Sciatic nerve (tissue), 2 donors: ENCODE measurements at regions not wholly inside any gene's neighbourhood (a gene's known extent, or its start where the extent isn't known, plus 50 kb on each side); places are given as distances from the start of the nearest gene placed in this dataset.
A peak's percentile ranks its signal among the peaks of the same experiment; 100 is the strongest.
"Not testable (repeated sequence)": the region's sequence is repeated elsewhere in the genome, so short reads cannot be mapped to it uniquely, and the experiment has no call there.

Experiments used
- ATAC-seq: fragments of 200-7000 bp; cut with Tn5 transposase; one replicate; pipeline ENCODE4 v1.9.1; 2020; ENCODE audit warnings: mild to moderate bottlenecking, moderate library complexity
- DNase-seq: peaks from one replicate; pipeline ENCODE4 v3.0.0-alpha.2; 2020; ENCODE audit warnings: low spot score
- intact Hi-C: fragments of 100-400 bp; cut with DNase I; formaldehyde crosslinking; loops from one replicate; pipeline ENCODE4 v1.14.2; 2022
- donor health status: DM: no; HTN: no; CAD: no.
- donor health status: DM: no; HTN: no; CAD: no.

DNA sequence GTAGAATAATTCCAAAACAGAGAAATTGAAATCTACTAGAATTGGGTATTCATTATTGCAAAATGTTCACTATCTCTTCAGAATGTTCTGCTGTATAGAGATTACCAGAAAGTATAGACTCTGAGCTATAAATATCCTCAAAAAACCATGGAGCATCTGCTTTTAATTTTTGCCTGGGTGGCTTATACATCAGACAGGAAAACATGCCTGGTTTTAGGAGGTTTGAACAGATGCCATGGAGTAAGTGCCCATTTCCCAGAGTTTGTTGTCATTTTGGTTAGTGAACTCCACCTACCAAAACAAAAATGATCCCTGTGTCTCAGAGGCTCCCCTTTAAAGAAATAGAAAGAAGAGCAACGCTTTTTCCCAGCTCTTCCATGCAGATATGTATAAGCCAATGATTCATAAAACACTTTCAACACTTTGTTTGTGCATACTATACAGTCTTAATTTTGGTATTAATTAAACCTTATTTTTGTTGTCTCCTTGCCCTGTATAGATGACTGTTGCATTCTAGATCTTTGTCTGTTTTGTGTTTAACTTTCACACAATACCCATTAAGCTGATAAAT is 68.7 kb downstream of the MEPE start:
- intact Hi-C loops, result no loop called here
- no peak for ATAC-seq
- DNase-seq, result no peak

DNA sequence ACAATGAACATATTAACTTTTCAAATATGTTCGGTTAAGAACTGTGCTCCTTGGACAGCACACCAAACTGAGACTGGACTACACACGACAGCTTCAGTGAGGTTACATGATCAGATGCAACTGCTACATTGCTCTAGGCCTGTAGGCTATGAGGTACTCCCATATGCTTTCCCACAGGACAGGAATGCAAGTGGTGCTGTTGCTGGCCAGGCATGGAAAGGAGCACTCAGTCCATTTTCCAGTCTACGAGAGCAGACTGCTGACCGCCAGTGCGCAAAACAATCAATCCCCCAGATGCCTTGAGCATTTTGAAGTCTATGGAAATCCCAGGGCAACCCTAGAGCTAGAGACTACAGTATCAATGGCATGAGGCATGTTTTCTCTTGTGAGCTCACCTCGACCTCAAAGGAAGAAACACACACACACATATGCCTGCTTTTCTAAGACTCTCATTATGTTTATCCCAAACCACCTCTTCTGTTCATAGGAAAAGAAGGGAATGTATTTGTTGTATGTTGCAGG is 70.8 kb upstream of the SPP1 start:
- ATAC-seq, result no peak
- intact Hi-C loops, result no loop called here
- no peak for DNase-seq

DNA sequence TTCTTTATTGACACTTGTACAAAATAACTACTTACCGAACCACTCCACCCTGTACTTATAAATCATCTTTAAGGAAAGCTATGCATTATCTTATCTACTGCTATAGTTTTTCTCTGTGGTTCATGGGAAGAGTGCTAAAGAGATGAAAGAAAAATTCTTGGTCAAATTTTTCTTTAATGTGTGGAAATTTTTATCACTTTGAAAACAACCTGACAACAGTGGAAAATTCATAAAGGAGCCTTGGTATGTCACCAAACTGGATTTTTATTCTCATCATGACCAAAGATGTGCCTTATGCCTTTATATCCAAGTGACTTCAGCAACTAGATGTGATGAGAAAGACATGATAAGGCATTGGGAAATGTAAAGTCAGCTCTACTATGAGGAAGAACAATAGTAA is 67.2 kb upstream of the SPP1 start:
- intact Hi-C loops, result no loop called here
- DNase-seq (no peak), ATAC-seq (no peak)

DNA sequence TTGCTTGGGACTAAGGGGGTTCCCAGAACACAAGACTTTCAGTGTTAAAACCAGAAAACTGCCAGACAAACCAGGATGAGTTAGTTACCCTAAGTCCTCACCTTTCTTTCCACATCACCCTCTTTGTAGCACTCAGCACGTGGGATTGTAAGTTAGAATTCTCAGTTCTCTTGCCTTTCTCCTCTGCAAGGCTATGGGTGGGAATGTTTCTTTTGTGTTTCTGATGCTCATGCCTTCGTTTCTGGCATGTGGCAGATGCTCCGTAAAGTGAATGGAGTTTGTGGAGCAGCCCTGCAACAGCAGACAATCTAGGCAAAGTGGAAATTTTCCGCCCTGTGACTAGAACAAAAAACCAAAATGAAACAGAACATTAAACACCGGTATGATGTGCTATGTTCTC is 64.7 kb upstream of the SPP1 start:
- DNase-seq (no peak), ATAC-seq (peak; percentile 26)
- intact Hi-C loops, result no loop called here

DNA sequence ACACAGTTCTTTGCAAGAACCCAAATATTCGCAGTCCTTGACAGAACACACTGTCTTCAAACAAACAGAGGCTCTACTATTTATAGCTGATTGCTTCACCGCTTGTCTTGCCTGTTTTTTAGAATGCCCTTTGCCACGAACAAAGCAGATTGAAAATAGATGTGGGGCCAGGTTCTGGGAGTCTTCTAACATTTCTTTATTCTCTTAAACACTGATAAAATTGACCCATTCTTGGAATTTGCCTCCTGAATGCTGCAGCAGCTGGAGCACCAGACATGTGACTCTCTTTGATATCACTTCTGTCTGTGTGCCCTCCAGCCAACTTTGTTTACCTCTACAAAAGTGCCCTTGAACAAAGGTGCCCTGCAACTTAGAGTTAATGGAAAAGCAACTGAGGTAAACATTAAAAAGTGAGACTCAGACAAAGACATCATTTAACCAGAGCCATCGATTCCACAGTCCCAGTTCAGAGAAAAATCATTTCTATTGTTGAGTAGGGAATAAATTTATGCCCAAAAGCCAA is 64.2 kb upstream of the SPP1 start:
- intact Hi-C loops, result no loop called here
- peak; percentile 75 for ATAC-seq
- no peak for DNase-seq

DNA sequence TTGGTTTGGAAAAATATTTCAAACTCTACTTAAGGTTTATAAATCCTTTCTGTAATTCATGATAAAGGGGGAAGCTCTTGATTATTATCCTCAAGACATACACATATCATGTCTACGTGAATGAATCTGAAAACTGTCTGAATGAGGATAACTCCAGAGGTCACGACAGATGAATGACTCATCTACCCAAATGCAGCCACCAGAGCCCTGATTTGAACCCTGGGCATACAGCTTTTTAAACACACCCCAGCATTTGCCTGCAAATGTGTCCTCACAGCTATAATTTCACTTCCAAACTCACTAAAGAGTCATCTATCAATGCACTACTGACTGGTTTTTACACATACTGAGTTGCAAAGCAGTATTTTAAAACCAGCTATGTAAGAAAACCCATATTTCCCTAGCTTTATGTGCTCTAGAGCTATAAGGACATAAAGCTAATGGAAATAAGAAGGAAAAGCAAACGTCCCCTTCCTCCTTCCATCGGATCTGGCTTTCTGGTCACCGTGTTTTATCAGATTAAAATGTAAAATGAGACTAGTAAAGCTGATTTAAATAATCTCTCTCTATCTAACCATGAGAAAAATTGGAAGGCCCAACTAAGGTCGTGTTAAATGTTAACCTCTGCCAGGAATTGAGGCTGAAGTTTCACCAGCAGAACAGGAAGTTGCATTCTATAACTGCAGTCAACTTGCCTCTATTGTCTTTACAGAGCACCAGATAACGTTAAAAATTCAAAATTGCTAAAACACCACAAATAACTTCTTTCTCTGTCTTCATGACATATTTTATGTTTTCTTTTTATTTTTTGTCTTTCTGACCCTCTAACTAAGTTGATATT is 63.1 kb upstream of the SPP1 start:
- intact Hi-C loops, result no loop called here
- ATAC-seq, result no peak
- no peak for DNase-seq

DNA sequence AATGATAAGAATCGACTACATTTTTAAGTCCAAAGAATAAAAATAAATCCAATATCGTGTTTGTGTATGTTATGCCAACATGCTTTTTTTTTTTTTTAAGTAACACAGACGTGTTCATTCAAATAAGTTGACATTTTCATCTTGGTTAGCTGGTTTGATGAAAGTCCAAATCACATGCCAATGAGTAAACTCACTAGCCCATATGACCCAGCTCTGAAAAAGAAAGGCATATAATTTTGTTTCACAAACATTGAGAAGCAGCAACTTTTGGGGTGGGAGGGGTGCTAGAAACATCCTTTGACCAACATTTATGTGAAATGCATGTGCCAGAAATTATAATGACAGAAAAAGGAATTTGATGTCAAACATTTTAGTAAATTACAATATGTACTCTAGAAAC is 61.6 kb upstream of the SPP1 start:
- intact Hi-C loops, result no loop called here
- DNase-seq (no peak), ATAC-seq (no peak)

DNA sequence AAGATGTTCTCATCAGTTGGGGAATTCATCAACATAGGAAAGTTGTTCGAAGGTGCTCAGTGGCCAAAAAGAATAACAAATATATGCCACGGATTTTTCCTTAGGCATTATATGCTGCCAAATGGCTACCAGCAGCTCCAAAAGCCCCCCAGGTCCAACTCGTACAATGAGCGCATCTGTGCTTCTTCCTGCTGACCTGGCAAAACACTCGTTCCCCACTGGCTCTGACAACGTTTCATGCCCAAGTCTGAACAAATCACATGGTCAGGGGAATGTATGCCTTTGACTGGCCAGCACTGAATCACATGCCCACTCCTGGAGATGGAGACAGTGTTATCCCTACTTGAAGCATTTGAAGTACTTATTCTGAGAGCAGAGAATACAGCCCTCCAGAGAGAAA is 59.9 kb upstream of the SPP1 start:
- intact Hi-C loops, result no loop called here
- ATAC-seq (no peak), DNase-seq (no peak)

DNA sequence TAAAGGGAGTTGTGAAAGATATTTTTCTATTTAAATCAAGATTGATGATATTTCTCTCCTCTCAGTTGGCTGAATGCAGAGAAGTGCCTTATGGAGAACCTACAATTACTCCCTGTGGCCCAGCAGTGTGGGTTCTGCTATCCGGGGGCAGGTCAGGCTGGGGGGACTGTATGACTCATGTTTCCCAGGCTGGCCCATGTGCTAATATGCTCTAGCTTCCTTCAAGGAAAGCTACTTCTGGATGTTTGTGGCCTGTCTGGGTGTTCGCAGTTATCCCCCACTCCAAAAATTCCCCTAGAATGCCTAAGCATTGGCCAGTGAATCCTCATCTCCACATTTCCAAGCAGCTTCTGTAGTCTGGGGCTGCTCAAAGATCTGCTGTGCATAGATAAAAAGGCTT is 58.9 kb upstream of the SPP1 start:
- intact Hi-C loops, result no loop called here
- ATAC-seq, result no peak
- no peak for DNase-seq

DNA sequence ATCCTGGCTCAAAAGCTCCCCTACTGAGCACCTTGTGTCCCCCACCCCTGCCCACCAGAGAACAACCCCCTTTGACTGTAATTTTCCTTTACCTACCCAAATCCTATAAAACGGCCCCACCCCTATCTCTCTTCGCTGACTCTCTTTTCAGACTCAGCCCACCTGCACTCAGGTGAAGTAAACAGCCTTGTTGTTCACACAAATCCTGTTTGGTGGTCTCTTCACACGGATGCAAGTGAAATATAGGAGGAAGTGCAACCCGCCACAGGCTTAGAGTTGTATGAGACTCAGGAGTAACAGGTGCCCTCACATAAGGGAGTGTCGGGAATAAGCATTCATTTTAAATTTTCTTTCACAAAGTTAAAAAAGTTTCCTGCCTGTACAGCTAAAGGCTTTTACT is 57.6 kb upstream of the SPP1 start:
- intact Hi-C loops, ATAC-seq, DNase-seq: not testable (repeated sequence)

DNA sequence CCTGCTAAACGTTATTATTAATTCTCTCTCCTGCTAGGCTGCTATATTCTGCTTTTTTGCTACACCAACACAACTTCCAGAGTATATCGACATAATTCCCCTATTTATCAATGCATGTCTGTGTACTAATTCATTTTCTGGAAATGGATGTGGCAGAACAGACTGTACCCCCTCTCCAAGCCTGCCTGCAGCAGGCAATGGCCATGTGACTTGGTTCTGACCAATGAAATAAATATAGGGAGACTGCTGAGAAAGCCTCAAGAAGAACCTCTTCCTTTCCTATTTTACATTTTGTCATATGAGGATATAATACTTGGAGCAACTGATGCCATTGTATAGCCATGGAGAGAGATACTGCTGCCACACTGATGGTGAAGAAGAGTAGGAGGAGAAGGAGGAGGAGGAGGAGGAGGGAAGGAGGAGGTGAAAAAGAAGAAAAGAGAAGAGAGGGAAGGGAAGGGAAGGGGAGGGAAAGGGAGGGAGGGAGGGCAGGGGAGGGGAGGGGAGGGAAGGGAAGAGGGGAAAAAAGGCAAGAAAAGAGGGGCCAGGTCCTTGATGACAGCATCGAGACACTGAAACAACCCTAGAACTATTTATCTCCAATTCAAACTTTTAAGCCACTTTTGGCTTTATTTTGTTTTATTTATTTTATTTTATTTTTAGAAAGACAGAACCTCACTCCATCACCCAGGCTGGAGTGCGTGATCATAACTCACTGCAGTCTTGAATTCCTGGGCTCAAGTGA is 57.0 kb upstream of the SPP1 start:
- DNase-seq (no peak), ATAC-seq (no peak)
- intact Hi-C loops, result no loop called here

DNA sequence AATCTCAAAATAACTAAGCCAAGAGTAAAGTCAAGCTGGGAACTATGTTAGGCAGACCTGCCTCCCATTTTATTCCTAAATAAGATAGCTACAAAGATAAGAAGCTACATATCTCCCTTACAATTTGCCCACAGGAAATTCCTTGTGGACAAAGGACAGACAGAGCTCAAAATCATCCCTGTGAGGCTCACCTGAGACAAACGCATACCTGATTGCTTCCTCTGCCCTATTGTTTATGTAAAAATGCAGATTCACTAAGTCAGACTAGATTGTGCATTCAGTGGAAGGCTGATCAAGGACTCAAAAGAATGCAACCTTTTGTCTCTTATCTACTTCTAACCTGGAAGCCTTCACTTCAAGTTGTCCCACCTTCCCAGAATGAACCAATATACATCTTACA is 56.2 kb upstream of the SPP1 start:
- ATAC-seq, DNase-seq, intact Hi-C loops: not testable (repeated sequence)

DNA sequence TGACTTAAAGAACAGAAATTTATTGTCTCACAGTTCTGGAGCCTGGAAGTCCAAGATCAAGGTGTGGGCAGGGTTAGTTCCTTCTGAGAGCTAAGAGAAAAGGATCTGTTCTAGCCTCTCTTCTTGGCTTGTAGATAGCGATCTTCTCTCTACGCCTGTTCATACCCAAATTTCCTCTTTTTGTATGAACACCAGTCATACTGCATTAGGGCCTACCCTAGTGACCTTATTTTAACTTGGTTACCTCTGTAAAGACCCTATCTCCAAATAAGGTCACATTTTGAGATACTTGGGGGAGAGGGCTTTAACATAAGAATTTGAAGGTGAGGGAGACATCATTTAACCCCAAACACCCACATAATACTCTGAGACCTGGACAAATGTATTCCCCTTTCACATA is 55.6 kb upstream of the SPP1 start:
- ATAC-seq, result no peak
- intact Hi-C loops, result no loop called here

DNA sequence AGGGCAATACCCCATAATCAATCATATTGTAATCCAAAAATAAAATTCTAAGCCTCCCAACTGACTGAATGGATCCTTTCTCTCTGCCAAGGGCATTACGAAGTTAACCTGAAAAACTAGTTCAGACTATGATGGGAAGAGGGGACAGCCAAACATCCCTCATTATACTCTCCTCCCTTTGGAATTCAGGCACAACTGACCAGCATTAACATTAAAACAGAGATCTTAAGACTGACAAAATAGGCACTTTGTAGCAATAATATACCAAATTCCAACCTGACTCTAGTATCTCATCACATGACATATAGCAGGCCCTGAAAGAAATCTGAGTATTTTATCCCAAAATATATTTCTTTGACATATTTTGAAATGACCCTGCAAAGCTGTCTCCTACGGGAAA is 55.0 kb upstream of the SPP1 start:
- DNase-seq, result no peak
- intact Hi-C loops, result no loop called here
- ATAC-seq, result no peak

More for the DNA sequence above, 55.6 kb upstream of the SPP1 start:
- DNase-seq, result no peak

DNA sequence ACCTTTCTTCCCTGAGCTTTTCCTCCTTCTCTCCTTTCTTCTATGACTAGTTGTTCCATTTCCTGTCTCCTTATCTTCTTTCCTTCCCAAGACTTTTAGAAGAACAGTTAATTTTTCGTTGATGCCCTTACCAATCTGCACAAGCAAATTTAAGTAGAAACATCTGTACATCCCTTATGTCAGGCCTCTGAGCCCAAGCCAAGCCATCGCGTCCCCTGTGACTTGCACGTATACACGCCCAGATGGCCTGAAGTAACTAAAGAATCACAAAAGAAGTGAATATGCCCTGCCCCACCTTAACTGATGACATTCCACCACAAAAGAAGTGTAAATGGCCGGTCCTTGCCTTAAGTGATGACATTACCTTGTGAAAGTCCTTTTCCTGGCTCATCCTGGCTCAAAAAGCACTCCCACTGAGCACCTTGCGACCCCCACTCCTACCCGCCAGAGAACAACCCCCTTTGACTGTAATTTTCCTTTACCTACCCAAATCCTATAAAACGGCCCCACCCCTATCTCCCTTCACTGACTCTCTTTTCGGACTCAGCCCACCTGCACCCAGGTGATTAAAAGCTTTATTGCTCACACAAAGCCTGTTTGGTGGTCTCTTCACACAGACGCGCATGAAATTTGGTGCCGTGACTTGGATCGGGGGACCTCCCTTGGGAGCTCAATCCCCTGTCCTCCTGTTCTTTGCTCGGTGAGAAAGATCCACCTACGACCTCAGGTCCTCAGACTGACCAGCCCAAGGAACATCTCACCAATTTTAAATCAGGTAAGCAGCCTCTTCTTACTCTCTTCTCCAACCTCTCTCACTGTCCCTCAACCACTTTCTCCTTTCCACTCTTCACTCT is 53.7 kb upstream of the SPP1 start:
- ATAC-seq, DNase-seq, intact Hi-C loops: not testable (repeated sequence)

DNA sequence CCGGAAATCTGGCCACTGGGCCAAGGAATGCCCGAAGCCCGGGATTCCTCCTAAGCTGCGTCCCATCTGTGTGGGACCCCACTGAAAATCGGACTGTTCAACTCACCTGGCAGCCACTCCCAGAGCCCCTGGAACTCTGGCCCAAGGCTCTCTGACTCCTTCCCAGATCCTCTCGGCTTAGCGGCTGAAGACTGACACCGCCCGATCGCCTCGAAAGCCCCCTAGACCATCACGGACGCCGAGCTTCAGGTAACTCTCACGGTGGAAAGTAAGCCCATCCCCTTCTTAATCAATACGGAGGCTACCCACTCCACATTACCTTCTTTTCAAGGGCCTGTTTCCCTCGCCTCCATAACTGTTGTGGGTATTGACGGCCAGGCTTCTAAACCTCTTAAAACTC is 51.4 kb upstream of the SPP1 start:
- ATAC-seq, DNase-seq, intact Hi-C loops: not testable (repeated sequence)
